ENCODE measurements at regions not wholly inside any gene's neighbourhood (a gene's known extent, or its start where the extent isn't known, plus 50 kb on each side); places are given as distances from the start of the nearest gene placed in this dataset.

- Mint-ChIP-seq H3K36me3 (ENCODE audit: insufficient read depth in 1 of 3, low read depth in 3 of 3) (peaks cover 2 to 31% (median 5%) of the 10 kb centered on the region in 3 experiments; a peak in 6 of 7 replicates), H3K4me1 (peaks cover 24 to 30% of the 10 kb centered on the region in 2 experiments), H3K27me3 (ENCODE audit: low read depth) (no peaks in the 10 kb centered on the region), H3K9me3 (peaks cover 7 to 8% of the 10 kb centered on the region in 2 experiments; a peak in 4 of 5 replicates), H3K27ac (no peak overlapping the region; a peak in 1 of 7 replicates), H3K4me3 (no peak overlapping the region)
- Histone ChIP-seq H3K18ac (ENCODE audit: insufficient read length, low read depth, low read length) (no peak overlapping the region), H3K27ac (ENCODE audit: insufficient read length, low read depth, low read length) (no peak overlapping the region), H2BK12ac (ENCODE audit: insufficient read length, low read depth, low read length) (no peak overlapping the region), H3K79me2 (ENCODE audit: insufficient read depth, low read length) (no peaks in the 10 kb centered on the region), H3K4ac (ENCODE audit: low read depth, low read length) (no peak overlapping the region), H3K79me1 (ENCODE audit: insufficient read depth, low read depth, low read length, poor library complexity, severe bottlenecking) (no peaks in the 10 kb centered on the region), H3T11ph (ENCODE audit: low read length) (no peak overlapping the region), H4K91ac (ENCODE audit: insufficient read length, low read depth, low read length) (no peak overlapping the region), H3K23me2 (ENCODE audit: insufficient read length, low read depth, low read length, poor library complexity, severe bottlenecking) (no peaks in the 10 kb centered on the region), H3K9ac (ENCODE audit: extremely low read depth, insufficient read length, low read length) (no peak overlapping the region), H4K20me1 (ENCODE audit: control insufficient read depth, insufficient read depth, insufficient read length) (no peaks in the 10 kb centered on the region), H2BK15ac (ENCODE audit: low read depth, low read length) (no peak overlapping the region), H3K4me1 (ENCODE audit: insufficient read depth, low read length) (0 out of 2 replicates have a peak, but pooled peaks cover 2% of the 10 kb centered on the region), H2AFZ (ENCODE audit: low read length) (no peak overlapping the region), H4K8ac (replicated peaks; ENCODE audit: insufficient read length, low read depth, low read length) (no peak overlapping the region), H4K5ac (ENCODE audit: insufficient read length, low read depth, low read length) (no peak overlapping the region), H2AK5ac (ENCODE audit: insufficient read length, low read length) (no peak overlapping the region), H3K27me3 (ENCODE audit: insufficient read depth, low read length) (no peaks in the 10 kb centered on the region), H2BK20ac (ENCODE audit: low read depth, low read length, poor library complexity, severe bottlenecking) (no peak overlapping the region), H3K56ac (ENCODE audit: insufficient read length, low read depth, low read length) (no peak overlapping the region), H2BK5ac (ENCODE audit: insufficient read length, low read length) (no peak overlapping the region), H3K4me2 (ENCODE audit: insufficient read depth, insufficient read length, low read length) (no peak overlapping the region), H3K23ac (ENCODE audit: insufficient read length, low read depth, low read length) (no peak overlapping the region), H3K9me3 (ENCODE audit: control insufficient read depth, low read depth, low read length) (no peaks in the 10 kb centered on the region), H2BK120ac (ENCODE audit: low read depth, low read length, poor library complexity, severe bottlenecking) (no peak overlapping the region), H3K14ac (ENCODE audit: insufficient read depth, low read length) (no peak overlapping the region)
- WGBS (ENCODE audit: extremely low coverage, insufficient read length, low lambda C conversion rate): no CpG with 5 or more reads among the region's 2 CpGs
- no peak for TF ChIP-seq CTCF (conservative IDR thresholded peaks at IDR 0.05)
- DNase-seq: no peak
Measured at GRCh38 chr2:57793310-57793709, 253.3 kb upstream of the VRK2 start.

Measured in H9 (cell line).